Glutamatergic neuron (in vitro differentiated cells): ENCODE measurements at regions not wholly inside any gene's neighbourhood (a gene's known extent, or its start where the extent isn't known, plus 50 kb on each side); places are given as distances from the start of the nearest gene placed in this dataset.
"Not testable (repeated sequence)": the region's sequence is repeated elsewhere in the genome, so short reads cannot be mapped to it uniquely, and the experiment has no call there.

Experiments
- DNase-seq: peaks from one replicate; pipeline ENCODE4 v3.0.0; 2022
- H3K27ac Mint-ChIP-seq: one replicate; pipeline ENCODE4 v1.8.0; 2020; ENCODE audit warnings: mild to moderate bottlenecking, mixed read lengths, inconsistent platforms; ENCODE audit not compliant: unreplicated experiment
- H3K27me3 Mint-ChIP-seq: one replicate; pipeline ENCODE4 v1.8.0; 2020; ENCODE audit warnings: mild to moderate bottlenecking, moderate library complexity, mixed read lengths, inconsistent platforms; ENCODE audit not compliant: unreplicated experiment
- H3K36me3 Mint-ChIP-seq: one replicate; pipeline ENCODE4 v1.8.0; 2020; ENCODE audit warnings: mild to moderate bottlenecking, mixed read lengths, inconsistent platforms; ENCODE audit not compliant: unreplicated experiment
- H3K4me1 Mint-ChIP-seq: one replicate; pipeline ENCODE4 v1.8.0; 2020; ENCODE audit warnings: mild to moderate bottlenecking, low read depth, mixed read lengths, inconsistent platforms; ENCODE audit not compliant: unreplicated experiment
- H3K4me3 Mint-ChIP-seq: one replicate; pipeline ENCODE4 v1.8.0; 2020; ENCODE audit warnings: mild to moderate bottlenecking, mixed read lengths, inconsistent platforms; ENCODE audit not compliant: unreplicated experiment
- H3K9me3 Mint-ChIP-seq: one replicate; pipeline ENCODE4 v1.8.0; 2020; ENCODE audit warnings: mild to moderate bottlenecking, moderate library complexity, mixed read lengths, inconsistent platforms; ENCODE audit not compliant: unreplicated experiment
- CTCF ChIP-seq: fragments of 200-600 bp; sonication (generic); IDR thresholded peaks from one replicate; pipeline ENCODE4 v1.5.0; 2021; ENCODE audit not compliant: partially characterized antibody, unreplicated experiment

GRCh38 chr16:31581065-31581464 is 53.4 kb downstream of the AHSP start:
- H3K27me3 Mint-ChIP-seq, H3K4me1 Mint-ChIP-seq, H3K4me3 Mint-ChIP-seq, H3K27ac Mint-ChIP-seq, DNase-seq, H3K9me3 Mint-ChIP-seq, H3K36me3 Mint-ChIP-seq: not testable (repeated sequence)

- not testable (repeated sequence) for H3K27ac Mint-ChIP-seq, H3K36me3 Mint-ChIP-seq, DNase-seq, H3K4me1 Mint-ChIP-seq, H3K4me3 Mint-ChIP-seq, H3K27me3 Mint-ChIP-seq
- H3K9me3 Mint-ChIP-seq, result peaks cover 12% of the 10 kb centered on the region
These were observed 74.2 kb downstream of the AHSP start for GRCh38 chr16:31601737-31602384.

GRCh38 chr16:31618130-31618529 is 90.4 kb downstream of the AHSP start:
- Mint-ChIP-seq H3K27me3 (no peaks in the 10 kb centered on the region), H3K36me3 (no peaks in the 10 kb centered on the region), H3K4me3 (no peak overlapping the region), H3K4me1 (no peaks in the 10 kb centered on the region), H3K9me3 (peaks cover 1% of the 10 kb centered on the region), H3K27ac (no peak overlapping the region)
- no peak for TF ChIP-seq CTCF
- no peak for DNase-seq

- H3K36me3 Mint-ChIP-seq, result peaks cover 8% of the 10 kb centered on the region
- peaks cover 9% of the 10 kb centered on the region for H3K27me3 Mint-ChIP-seq
- no peak for DNase-seq
- no peak overlapping the region for H3K4me3 Mint-ChIP-seq
- no peaks in the 10 kb centered on the region for H3K4me1 Mint-ChIP-seq
- H3K9me3 Mint-ChIP-seq, result peaks cover 19% of the 10 kb centered on the region
- TF ChIP-seq CTCF, result no peak
- H3K27ac Mint-ChIP-seq, result no peak overlapping the region
These were observed 108.7 kb downstream of the AHSP start for GRCh38 chr16:31636433-31636832.

- no peak for TF ChIP-seq CTCF
- no peak for DNase-seq
- Mint-ChIP-seq H3K4me3 (no peak overlapping the region), H3K36me3 (peaks cover 17% of the 10 kb centered on the region), H3K27ac (no peak overlapping the region), H3K9me3 (peaks cover 22% of the 10 kb centered on the region), H3K4me1 (no peaks in the 10 kb centered on the region), H3K27me3 (peaks cover 6% of the 10 kb centered on the region)
These were observed 113.6 kb downstream of the AHSP start for GRCh38 chr16:31641279-31641678.

- not testable (repeated sequence) for DNase-seq, H3K4me3 Mint-ChIP-seq, H3K27ac Mint-ChIP-seq, H3K36me3 Mint-ChIP-seq, H3K27me3 Mint-ChIP-seq, H3K4me1 Mint-ChIP-seq, H3K9me3 Mint-ChIP-seq
These were observed 128.0 kb downstream of the AHSP start for GRCh38 chr16:31655674-31656073.
